H9 (cell line): ENCODE measurements at regions not wholly inside any gene's neighbourhood (a gene's known extent, or its start where the extent isn't known, plus 50 kb on each side); places are given as distances from the start of the nearest gene placed in this dataset.

ENCODE experiments used
- DNase-seq: peaks from one replicate; pipeline ENCODE4 v3.0.0-alpha.2; 2017
- H2AFZ ChIP-seq: one replicate; pipeline ENCODE4 v1.6.1; 2013; ENCODE audit warnings: mild to moderate bottlenecking, low read length, control low read depth, moderate library complexity
- H2AK5ac ChIP-seq: 2 replicates; pipeline ENCODE4 v1.6.1; 2013; ENCODE audit warnings: low read length, control low read depth, mixed read lengths; ENCODE audit not compliant: insufficient read length
- H2BK120ac ChIP-seq: one replicate; pipeline ENCODE4 v1.6.1; 2013; ENCODE audit warnings: low read depth, mild to moderate bottlenecking, low read length, control low read depth, inconsistent platforms; ENCODE audit not compliant: poor library complexity, severe bottlenecking
- H2BK12ac ChIP-seq: 2 replicates; pipeline ENCODE4 v1.6.1; 2013; ENCODE audit warnings: low read length, control low read depth, mixed read lengths, low read depth; ENCODE audit not compliant: insufficient read length
- H2BK15ac ChIP-seq: 2 replicates; pipeline ENCODE4 v1.6.1; 2013; ENCODE audit warnings: low read depth, low read length, control low read depth
- H2BK20ac ChIP-seq: one replicate; pipeline ENCODE4 v1.6.1; 2013; ENCODE audit warnings: low read depth, mild to moderate bottlenecking, low read length, control low read depth, inconsistent platforms; ENCODE audit not compliant: poor library complexity, severe bottlenecking
- H2BK5ac ChIP-seq: 2 replicates; pipeline ENCODE4 v1.6.1; 2013; ENCODE audit warnings: low read length, control low read depth, mixed read lengths; ENCODE audit not compliant: insufficient read length
- H3K14ac ChIP-seq: 2 replicates; pipeline ENCODE4 v1.6.1; 2013; ENCODE audit warnings: low read length, control low read depth; ENCODE audit not compliant: insufficient read depth
- H3K18ac ChIP-seq: 2 replicates; pipeline ENCODE4 v1.6.1; 2013; ENCODE audit warnings: low read depth, mild to moderate bottlenecking, mixed read lengths, low read length, control low read depth; ENCODE audit not compliant: insufficient read length
- H3K23ac ChIP-seq: 2 replicates; pipeline ENCODE4 v1.6.1; 2013; ENCODE audit warnings: low read length, control low read depth, mixed read lengths, low read depth; ENCODE audit not compliant: insufficient read length
- H3K23me2 ChIP-seq: 2 replicates; pipeline ENCODE4 v1.6.1; 2013; ENCODE audit warnings: low read depth, mild to moderate bottlenecking, mixed read lengths, low read length, control low read depth; ENCODE audit not compliant: insufficient read length, poor library complexity, severe bottlenecking
- H3K27ac ChIP-seq: 2 replicates; pipeline ENCODE4 v1.5.1; 2013; ENCODE audit warnings: low read length, control low read depth, mixed read lengths, low read depth; ENCODE audit not compliant: insufficient read length
- H3K27me3 ChIP-seq: 2 replicates; pipeline ENCODE4 v1.6.1; 2013; ENCODE audit warnings: low read length, control low read depth, inconsistent platforms; ENCODE audit not compliant: insufficient read depth
- H3K4ac ChIP-seq: 2 replicates; pipeline ENCODE4 v1.6.1; 2013; ENCODE audit warnings: low read depth, mild to moderate bottlenecking, control low read depth, inconsistent platforms, low read length, moderate library complexity
- H3K4me1 ChIP-seq: 2 replicates; pipeline ENCODE4 v1.6.1; 2013; ENCODE audit warnings: low read length, control low read depth, inconsistent platforms; ENCODE audit not compliant: insufficient read depth
- H3K4me2 ChIP-seq: 2 replicates; pipeline ENCODE4 v1.6.1; 2013; ENCODE audit warnings: low read length, control low read depth, mixed read lengths; ENCODE audit not compliant: insufficient read length, insufficient read depth
- H3K56ac ChIP-seq: 2 replicates; pipeline ENCODE4 v1.6.1; 2013; ENCODE audit warnings: low read depth, mild to moderate bottlenecking, mixed read lengths, low read length, control low read depth; ENCODE audit not compliant: insufficient read length
- H3K79me1 ChIP-seq: 2 replicates; pipeline ENCODE4 v1.6.1; 2013; ENCODE audit warnings: low read depth, mild to moderate bottlenecking, moderate library complexity, low read length, control low read depth, inconsistent platforms; ENCODE audit not compliant: insufficient read depth, poor library complexity, severe bottlenecking
- H3K79me2 ChIP-seq: 2 replicates; pipeline ENCODE4 v1.6.1; 2013; ENCODE audit warnings: low read length, control low read depth, inconsistent platforms; ENCODE audit not compliant: insufficient read depth
- H3K9ac ChIP-seq: 2 replicates; pipeline ENCODE4 v1.6.1; 2013; ENCODE audit warnings: low read length, control low read depth, mixed read lengths; ENCODE audit not compliant: insufficient read length; ENCODE audit errors: extremely low read depth
- H3K9me3 ChIP-seq: one replicate; pipeline ENCODE4 v1.6.1; 2013; ENCODE audit warnings: low read depth, low read length, inconsistent platforms; ENCODE audit not compliant: control insufficient read depth
- H3T11ph ChIP-seq: one replicate; pipeline ENCODE4 v1.6.1; 2013; ENCODE audit warnings: mild to moderate bottlenecking, low read length, control low read depth, inconsistent platforms
- H4K20me1 ChIP-seq: one replicate; pipeline ENCODE4 v1.6.1; 2013; ENCODE audit not compliant: control insufficient read depth, insufficient read length, insufficient read depth
- H4K5ac ChIP-seq: 2 replicates; pipeline ENCODE4 v1.6.1; 2013; ENCODE audit warnings: low read depth, mild to moderate bottlenecking, mixed read lengths, low read length, control low read depth; ENCODE audit not compliant: insufficient read length
- H4K8ac ChIP-seq: replicated peaks from 2 replicates; pipeline ENCODE4 v1.6.1; 2013; ENCODE audit warnings: low read length, control low read depth, mixed read lengths, low read depth; ENCODE audit not compliant: insufficient read length
- H4K91ac ChIP-seq: 2 replicates; pipeline ENCODE4 v1.6.1; 2013; ENCODE audit warnings: low read depth, mild to moderate bottlenecking, moderate library complexity, mixed read lengths, low read length, control low read depth; ENCODE audit not compliant: insufficient read length
- H3K27ac Mint-ChIP-seq, 3 experiments: 2 replicates in 2 of 3; 3 replicates in 1 of 3; pipeline ENCODE4 v1.8.0; 2020 to 2021; ENCODE audit warnings: mixed read lengths in 3 of 3, mild to moderate bottlenecking in 1 of 3, moderate library complexity in 1 of 3
- H3K27me3 Mint-ChIP-seq: 2 replicates; pipeline ENCODE4 v1.8.0; 2021; ENCODE audit warnings: low read depth, mild to moderate bottlenecking, moderate library complexity, mixed read lengths
- H3K36me3 Mint-ChIP-seq, 3 experiments: 2 replicates in 2 of 3; 3 replicates in 1 of 3; pipeline ENCODE4 v1.8.0; 2020 to 2021; ENCODE audit warnings: low read depth in 3 of 3, mixed read lengths in 3 of 3; ENCODE audit not compliant: insufficient read depth in 1 of 3
- H3K4me1 Mint-ChIP-seq, 2 experiments: 2 replicates each; pipeline ENCODE4 v1.8.0; 2020; ENCODE audit warnings: mixed read lengths in 2 of 2
- H3K4me3 Mint-ChIP-seq, 2 experiments: 2 replicates in 1 of 2; 3 replicates in 1 of 2; pipeline ENCODE4 v1.8.0; 2020 to 2021; ENCODE audit warnings: mild to moderate bottlenecking in 2 of 2, mixed read lengths in 2 of 2, moderate library complexity in 1 of 2
- H3K9me3 Mint-ChIP-seq, 2 experiments: 2 replicates in 1 of 2; 3 replicates in 1 of 2; pipeline ENCODE4 v1.8.0; 2020; ENCODE audit warnings: mild to moderate bottlenecking in 2 of 2, mixed read lengths in 2 of 2, moderate library complexity in 1 of 2
- WGBS: extraction: QIAGEN DNeasy Blood & Tissue Kit; methylation state at CpG from one replicate; pipeline ENCODE4 v1.1.7; 2013; ENCODE audit warnings: missing lambda C conversion rate, low lambda C conversion rate, mixed read lengths; ENCODE audit not compliant: insufficient read length; ENCODE audit errors: extremely low coverage; 5-methylcytosine and 5-hydroxymethylcytosine counted together
- TF ChIP-seq, protein P1 (sequence below): fragments of 200-600 bp; sonication (generic); conservative IDR thresholded peaks from 3 replicates; pipeline ENCODE4 v1.8.0; 2021; ENCODE audit warnings: antibody characterized with exemption, mild to moderate bottlenecking

DNA sequence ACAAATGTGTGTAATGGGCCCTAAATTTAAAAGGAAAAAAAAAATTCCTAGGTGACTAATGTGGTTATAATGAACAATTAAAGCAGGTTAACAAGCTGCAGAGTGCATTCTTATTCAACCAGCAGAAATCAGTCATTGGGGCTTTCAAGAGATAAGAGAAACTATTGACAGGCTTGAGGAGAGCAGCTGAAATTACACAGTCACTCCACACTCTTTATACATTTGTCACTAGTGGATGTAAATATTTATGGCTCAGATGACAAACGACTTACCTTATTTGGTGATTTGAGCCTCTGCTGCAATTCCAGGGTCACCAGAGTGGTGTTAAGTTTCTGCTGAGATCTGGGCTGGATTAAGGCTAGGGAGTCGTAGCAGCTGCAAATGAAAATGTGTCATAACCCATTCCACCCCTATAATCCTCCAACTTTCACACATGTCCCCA, 896.3 kb downstream of the TTLL7 start:
- Histone ChIP-seq H3K9ac (no peak overlapping the region), H3K23ac (no peak overlapping the region), H3K4me1 (no peaks in the 10 kb centered on the region), H3K79me1 (no peaks in the 10 kb centered on the region), H3K4ac (no peak overlapping the region), H3K27me3 (no peaks in the 10 kb centered on the region), H3K23me2 (no peaks in the 10 kb centered on the region), H2BK120ac (no peak overlapping the region), H3K9me3 (no peaks in the 10 kb centered on the region), H2BK5ac (no peak overlapping the region), H3K56ac (no peak overlapping the region), H2BK12ac (no peak overlapping the region), H4K20me1 (no peaks in the 10 kb centered on the region), H2BK15ac (no peak overlapping the region), H3K27ac (no peak overlapping the region), H4K91ac (no peak overlapping the region), H3K79me2 (no peaks in the 10 kb centered on the region), H4K5ac (no peak overlapping the region), H3T11ph (no peak overlapping the region), H2BK20ac (no peak overlapping the region), H3K4me2 (no peak overlapping the region), H4K8ac (no peak overlapping the region), H2AFZ (no peak overlapping the region), H2AK5ac (no peak overlapping the region), H3K14ac (no peak overlapping the region), H3K18ac (no peak overlapping the region)
- H3K27ac Mint-ChIP-seq = peak overlapping the region; percentile 54 to 71 (median 60); a peak in 6 of 7 replicates
- H3K9me3 Mint-ChIP-seq = no peaks in the 10 kb centered on the region
- H3K4me1 Mint-ChIP-seq = peaks cover 10 to 12% of the 10 kb centered on the region in 2 experiments
- WGBS = no CpG with 5 or more reads among the region's 2 CpGs
- TF ChIP-seq, protein P1, sequence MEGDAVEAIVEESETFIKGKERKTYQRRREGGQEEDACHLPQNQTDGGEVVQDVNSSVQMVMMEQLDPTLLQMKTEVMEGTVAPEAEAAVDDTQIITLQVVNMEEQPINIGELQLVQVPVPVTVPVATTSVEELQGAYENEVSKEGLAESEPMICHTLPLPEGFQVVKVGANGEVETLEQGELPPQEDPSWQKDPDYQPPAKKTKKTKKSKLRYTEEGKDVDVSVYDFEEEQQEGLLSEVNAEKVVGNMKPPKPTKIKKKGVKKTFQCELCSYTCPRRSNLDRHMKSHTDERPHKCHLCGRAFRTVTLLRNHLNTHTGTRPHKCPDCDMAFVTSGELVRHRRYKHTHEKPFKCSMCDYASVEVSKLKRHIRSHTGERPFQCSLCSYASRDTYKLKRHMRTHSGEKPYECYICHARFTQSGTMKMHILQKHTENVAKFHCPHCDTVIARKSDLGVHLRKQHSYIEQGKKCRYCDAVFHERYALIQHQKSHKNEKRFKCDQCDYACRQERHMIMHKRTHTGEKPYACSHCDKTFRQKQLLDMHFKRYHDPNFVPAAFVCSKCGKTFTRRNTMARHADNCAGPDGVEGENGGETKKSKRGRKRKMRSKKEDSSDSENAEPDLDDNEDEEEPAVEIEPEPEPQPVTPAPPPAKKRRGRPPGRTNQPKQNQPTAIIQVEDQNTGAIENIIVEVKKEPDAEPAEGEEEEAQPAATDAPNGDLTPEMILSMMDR = no peak
- DNase-seq = no peak
- no peaks in the 10 kb centered on the region for H3K36me3 Mint-ChIP-seq
- no peak overlapping the region for H3K4me3 Mint-ChIP-seq
- H3K27me3 Mint-ChIP-seq = no peaks in the 10 kb centered on the region
